Epidermal melanocyte (primary cell): ENCODE measurements at regions not wholly inside any gene's neighbourhood (a gene's known extent, or its start where the extent isn't known, plus 50 kb on each side); places are given as distances from the start of the nearest gene placed in this dataset.
A peak's percentile ranks its signal among the peaks of the same experiment; 100 is the strongest.
"Not testable (repeated sequence)": the region's sequence is repeated elsewhere in the genome, so short reads cannot be mapped to it uniquely, and the experiment has no call there.

ENCODE experiments used
- DNase-seq: peaks from one replicate; pipeline ENCODE4 v3.0.0; 2011; ENCODE audit warnings: low spot score; ENCODE audit not compliant: insufficient read length

DNA sequence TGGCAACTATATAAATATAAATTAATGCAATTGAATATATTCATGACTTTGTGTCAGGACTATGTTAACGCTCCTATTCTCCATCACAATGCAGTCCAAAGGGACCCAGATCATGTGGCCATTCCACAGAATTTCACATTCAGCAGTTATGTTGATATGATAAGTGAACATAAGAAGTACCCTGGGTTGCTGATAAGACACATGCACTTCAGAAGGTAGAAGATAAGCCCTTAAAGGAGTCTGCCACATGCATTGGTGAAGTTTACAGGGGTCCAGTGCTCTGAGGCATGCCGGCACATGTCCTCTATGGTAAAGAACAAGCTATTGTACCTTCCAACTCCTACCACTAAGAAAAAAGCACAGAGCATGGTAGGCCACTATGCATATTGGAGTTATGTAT is 76.4 kb downstream of the PHAX start:
- DNase-seq = no peak

GRCh38 chr5:126680191-126680817 is 79.6 kb downstream of the PHAX start:
- peak; percentile 59 for DNase-seq

GRCh38 chr5:126681314-126681713 is 80.6 kb downstream of the PHAX start:
- not testable (repeated sequence) for DNase-seq

DNA sequence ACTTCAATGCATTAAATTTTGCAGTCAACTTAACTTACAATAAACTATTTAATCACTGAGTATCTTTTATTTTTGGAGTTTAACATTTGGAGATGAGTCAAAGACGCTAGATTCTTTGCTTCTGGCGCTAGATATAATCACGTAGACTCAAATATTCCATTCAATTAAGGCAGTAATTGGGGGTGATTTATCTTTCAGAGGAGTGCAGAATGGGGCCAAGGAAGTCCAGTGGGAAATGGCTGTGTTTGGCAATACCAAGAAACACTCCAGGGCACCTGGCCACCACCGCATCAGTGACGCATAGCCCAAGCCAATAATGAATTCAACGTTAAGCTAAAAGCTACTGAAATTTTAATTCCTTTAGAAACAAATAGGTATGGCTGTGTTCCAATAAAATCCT is 81.2 kb downstream of the PHAX start:
- DNase-seq = no peak

GRCh38 chr5:126682856-126683255 is 82.1 kb downstream of the PHAX start:
- DNase-seq = no peak

DNA sequence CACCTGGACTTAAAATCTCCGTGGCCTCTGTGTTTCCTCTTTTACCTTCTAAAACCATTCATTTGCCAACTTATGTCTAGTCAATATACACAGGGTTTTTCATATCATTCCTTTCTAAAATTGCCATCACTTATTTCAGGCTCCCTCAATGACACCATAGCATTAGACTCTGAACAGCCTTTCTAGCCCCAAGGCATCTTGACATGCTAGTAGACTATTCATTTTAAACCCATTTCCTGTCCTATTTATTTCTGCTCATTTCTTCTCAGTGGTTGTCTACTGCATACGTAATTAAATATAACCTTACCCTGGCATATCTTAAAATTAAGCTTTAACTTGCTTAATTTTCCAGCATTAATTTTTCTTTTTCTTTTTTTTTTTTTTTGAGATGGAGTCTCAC is 83.2 kb downstream of the PHAX start:
- peak; percentile 27 for DNase-seq

DNA sequence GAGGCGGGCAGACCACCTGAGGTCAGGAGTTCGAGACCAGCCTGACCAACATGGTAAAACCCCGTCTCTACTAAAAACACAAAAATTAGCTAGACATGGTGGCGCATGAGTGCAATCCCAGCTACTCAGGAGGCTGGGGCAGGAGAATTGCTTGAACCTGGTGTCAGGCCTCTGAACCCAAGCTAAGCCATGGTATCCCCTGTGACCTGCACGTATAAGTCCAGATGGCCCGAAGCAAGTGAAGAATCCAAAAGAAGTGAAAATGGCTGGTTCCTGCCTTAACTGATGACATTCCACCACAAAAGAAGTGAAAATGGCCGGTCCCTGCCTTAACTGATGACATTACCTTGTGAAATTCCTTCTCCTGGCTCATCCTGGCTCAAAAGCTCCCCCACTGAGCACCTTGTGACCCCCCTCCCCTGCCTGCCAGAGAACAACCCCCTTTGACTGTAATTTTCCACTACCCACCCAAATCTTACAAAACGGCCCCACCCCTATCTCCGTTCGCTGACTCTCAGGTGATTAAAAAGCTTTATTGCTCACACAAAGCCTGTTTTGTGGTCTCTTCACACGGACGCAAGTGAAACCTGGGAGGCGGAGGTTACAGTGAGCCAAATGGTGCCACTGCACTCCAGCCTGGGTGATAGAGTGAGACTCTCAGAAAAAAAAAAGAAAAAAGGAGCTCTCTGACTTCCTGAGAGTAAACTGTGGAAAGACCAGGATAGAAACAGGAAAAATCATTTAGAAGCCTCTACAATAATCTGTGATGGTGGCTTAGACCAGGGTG is 84.1 kb downstream of the PHAX start:
- not testable (repeated sequence) for DNase-seq

DNA sequence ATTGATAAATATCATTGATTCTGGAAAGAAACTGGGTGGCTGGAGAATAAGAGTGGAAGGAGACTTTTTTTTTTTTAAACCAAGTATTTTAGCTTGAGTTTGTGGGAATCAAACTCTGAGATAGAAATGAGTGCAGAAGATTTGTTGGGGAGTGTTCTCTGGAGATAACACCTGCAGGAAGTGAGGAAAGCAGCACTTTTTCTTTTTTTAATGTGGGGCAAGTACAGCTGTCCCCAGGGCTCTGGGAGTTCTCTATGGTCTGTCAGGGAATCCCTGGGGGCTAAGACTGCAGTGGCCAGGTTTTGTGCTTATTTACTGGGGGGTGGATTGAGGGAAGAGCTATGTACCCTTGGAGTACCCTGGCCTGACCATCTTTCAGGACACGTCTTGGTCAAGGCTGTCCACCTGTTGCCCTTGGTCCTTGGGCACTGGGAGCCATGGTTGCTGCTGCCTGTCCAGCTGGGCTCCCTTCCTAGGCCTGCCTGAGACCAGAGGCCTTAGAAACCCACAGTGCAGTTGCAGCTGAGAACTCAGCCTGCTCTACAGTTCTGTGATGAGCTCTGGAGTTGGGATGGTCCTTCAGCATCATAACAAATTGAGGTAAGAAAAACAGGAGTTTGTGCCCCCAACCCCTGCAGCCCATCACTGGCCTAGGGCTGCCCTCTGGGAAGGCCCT is 85.8 kb downstream of the PHAX start:
- DNase-seq = no peak

DNA sequence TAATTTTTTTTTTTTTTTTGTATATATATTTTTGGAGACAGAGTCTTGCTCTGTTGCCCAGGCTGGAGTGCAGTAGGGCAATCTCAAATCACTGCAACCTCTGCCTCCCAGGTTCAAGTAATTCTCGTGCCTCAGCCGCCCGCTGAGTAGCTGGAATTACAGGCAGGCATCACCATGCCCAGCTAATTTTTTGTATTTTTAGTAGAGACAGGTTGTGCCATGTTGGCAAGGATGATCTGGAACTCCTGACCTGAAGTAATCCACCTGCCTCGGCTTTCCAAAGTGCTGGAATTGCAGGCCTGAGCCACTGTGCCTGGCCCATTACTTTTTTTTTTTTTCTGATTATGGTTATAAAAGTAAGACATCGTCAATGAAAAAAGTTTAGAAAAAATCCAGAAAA is 84.0 kb upstream of the LMNB1 start:
- no peak for DNase-seq

DNA sequence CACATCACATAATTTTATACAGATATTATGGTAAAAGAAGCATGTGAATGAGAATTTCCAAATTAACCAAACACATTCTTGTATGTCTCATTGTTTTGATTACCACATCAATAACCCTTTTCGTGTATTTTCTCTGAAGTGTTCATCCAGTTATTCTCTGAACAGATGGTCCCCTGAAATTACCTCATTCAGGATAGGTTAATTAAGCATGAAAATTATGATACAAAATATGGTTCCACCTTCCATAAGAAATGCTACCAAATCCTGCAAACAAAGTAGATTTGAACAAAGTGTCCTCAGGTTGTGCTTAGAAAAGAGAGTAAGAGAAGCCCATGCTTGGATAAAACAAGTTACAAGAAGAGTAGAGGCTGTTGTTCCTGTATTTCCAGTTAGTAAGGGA is 83.1 kb upstream of the LMNB1 start:
- DNase-seq = no peak

GRCh38 chr5:126694403-126694802 is 82.5 kb upstream of the LMNB1 start:
- no peak for DNase-seq

- DNase-seq = no peak
Observed at GRCh38 chr5:126695091-126695490, 81.8 kb upstream of the LMNB1 start.

GRCh38 chr5:126707080-126707479 is 69.9 kb upstream of the LMNB1 start:
- no peak for DNase-seq

GRCh38 chr5:126715765-126716164 is 61.2 kb upstream of the LMNB1 start:
- no peak for DNase-seq

DNA sequence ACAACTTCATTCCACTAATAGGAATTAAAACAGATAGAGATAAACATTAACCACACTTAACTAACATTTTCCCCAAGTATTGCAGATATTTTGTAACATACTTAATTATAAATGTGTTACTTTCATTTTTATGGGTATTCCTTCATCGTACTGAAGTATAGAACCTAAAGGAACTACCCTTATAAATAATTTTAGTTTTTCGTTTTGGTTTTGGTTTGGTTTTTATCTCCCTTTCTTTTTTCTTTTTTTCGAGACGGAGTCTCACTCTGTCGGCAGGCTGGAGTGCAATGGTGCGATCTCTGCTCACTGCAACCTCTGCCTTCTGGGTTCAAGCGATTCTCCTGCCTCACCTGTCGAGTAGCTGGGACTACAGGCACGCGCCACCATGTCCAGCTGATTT is 60.1 kb upstream of the LMNB1 start:
- DNase-seq = no peak

DNA sequence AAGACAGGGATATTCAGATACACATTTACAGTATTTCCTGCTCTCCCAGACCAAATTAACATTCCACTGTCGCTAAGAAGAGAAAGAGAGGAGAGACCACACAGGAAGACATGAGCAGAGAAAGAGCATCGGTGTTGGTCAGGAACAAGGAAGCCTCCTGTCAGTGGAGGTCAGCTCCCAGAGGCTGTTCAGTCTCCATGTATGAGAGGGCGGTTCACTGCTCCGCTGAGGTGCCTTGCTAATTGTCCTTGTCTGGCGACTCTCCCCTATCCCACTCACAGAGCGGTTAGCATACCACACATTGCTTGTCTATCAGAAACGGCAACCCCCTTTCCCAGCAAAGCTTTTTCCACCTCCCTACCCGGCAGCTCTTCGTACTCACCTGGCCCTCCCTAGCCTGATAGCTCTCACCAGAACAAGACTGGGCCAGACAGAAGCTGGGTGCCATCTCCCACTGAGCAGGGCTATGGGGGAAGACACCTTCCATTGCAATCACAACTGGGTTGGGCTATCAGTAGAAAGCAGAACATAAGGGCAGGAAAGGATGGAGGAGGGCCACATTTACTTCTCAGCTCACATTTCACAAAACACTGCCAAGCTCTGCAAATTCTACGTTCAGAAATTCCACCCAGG is 58.6 kb upstream of the LMNB1 start:
- DNase-seq = no peak

DNA sequence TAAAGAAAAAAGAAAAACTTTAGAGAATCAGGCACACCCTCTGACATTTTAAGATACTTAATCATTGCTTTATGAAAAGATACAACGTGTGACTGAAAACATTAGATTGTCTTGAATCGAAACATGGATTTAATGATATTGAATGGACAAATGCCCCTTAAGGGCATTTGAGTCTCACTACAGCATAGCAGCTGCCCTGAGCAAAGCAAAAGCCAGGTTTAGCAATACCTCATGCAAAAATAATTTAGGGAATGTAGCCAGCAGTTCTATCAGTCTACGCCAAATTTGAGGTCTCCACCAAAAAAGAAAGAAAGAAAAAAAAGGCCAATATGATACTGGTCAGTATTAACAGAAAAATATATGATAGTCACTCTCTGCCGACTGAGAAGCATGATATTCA is 56.6 kb upstream of the LMNB1 start:
- DNase-seq = no peak

DNA sequence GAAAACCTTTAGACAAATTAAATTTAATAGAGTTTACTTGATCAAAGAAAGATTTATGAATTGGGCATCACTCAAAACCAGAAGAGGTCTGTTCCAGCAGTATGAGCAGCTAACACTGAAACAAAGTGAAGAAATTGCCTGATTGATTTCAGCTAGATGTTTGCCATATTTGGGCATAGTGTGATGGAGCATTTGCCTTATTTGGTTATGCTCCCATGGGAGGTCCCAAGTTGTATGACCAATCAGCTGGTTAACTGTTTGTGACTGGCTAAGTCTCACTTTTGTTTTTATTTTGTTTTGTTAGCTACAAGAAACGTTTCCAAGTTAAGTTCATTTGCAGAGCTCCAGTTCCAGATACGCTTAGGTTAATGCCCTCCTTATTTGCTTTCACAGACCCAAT is 53.3 kb upstream of the LMNB1 start:
- DNase-seq = no peak
